HG02759 (cell line): ENCODE measurements at regions not wholly inside any gene's neighbourhood (a gene's known extent, or its start where the extent isn't known, plus 50 kb on each side); places are given as distances from the start of the nearest gene placed in this dataset.
"Not testable (repeated sequence)": the region's sequence is repeated elsewhere in the genome, so short reads cannot be mapped to it uniquely, and the experiment has no call there.

ENCODE experiments used
- ATAC-seq: cut with Tn5 transposase; IDR thresholded peaks from one replicate; pipeline ENCODE4 v1.9.1; 2021; ENCODE audit warnings: mild to moderate bottlenecking, moderate library complexity; ENCODE audit not compliant: unreplicated experiment

- ATAC-seq, result no peak
Measured at GRCh38 chr2:52622266-52622665, 1145.3 kb upstream of the CHAC2 start.

- no peak for ATAC-seq
Measured at GRCh38 chr2:52613064-52613463, 1154.5 kb upstream of the CHAC2 start.

GRCh38 chr2:52611759-52612158 lies 1155.8 kb upstream of the CHAC2 start:
- ATAC-seq, result no peak

GRCh38 chr2:52608030-52608429 lies 1159.6 kb upstream of the CHAC2 start:
- ATAC-seq, result no peak

- no peak for ATAC-seq
Measured at GRCh38 chr2:52597346-52597745, 1170.3 kb upstream of the CHAC2 start.

DNA sequence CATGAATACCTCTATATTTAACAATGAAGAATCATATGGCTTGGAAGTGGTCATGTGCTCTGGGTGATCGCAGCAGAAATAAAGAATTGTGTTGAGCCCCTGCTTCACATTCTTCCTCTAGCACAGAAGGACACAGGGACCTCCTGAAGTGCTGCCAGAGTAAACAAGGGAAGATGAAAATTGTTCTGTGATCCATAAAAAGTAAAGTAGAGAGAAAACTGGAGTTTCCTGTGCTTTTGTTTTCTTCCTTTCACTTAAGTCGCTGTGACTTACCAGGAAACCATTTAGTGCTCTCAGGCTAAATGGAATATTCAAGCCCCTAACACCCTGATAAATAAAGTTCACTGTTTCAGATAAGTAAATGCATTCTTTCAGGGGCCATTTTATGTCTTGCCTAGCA lies 1173.6 kb upstream of the CHAC2 start:
- no peak for ATAC-seq

- ATAC-seq, result not testable (repeated sequence)
Measured at GRCh38 chr2:52584071-52584470, 1183.5 kb upstream of the CHAC2 start.

GRCh38 chr2:52572469-52572894 lies 1195.1 kb upstream of the CHAC2 start:
- ATAC-seq, result no peak

- no peak for ATAC-seq
Measured at GRCh38 chr2:52571380-52572347, 1195.9 kb upstream of the CHAC2 start.

GRCh38 chr2:52570716-52571115 lies 1196.9 kb upstream of the CHAC2 start:
- ATAC-seq, result no peak

- ATAC-seq, result no peak
Measured at GRCh38 chr2:52563151-52563550, 1204.5 kb upstream of the CHAC2 start.

- no peak for ATAC-seq
Measured at GRCh38 chr2:52558265-52558664, 1209.3 kb upstream of the CHAC2 start.

- no peak for ATAC-seq
Measured at GRCh38 chr2:52542297-52542696, 1225.3 kb upstream of the CHAC2 start.

DNA sequence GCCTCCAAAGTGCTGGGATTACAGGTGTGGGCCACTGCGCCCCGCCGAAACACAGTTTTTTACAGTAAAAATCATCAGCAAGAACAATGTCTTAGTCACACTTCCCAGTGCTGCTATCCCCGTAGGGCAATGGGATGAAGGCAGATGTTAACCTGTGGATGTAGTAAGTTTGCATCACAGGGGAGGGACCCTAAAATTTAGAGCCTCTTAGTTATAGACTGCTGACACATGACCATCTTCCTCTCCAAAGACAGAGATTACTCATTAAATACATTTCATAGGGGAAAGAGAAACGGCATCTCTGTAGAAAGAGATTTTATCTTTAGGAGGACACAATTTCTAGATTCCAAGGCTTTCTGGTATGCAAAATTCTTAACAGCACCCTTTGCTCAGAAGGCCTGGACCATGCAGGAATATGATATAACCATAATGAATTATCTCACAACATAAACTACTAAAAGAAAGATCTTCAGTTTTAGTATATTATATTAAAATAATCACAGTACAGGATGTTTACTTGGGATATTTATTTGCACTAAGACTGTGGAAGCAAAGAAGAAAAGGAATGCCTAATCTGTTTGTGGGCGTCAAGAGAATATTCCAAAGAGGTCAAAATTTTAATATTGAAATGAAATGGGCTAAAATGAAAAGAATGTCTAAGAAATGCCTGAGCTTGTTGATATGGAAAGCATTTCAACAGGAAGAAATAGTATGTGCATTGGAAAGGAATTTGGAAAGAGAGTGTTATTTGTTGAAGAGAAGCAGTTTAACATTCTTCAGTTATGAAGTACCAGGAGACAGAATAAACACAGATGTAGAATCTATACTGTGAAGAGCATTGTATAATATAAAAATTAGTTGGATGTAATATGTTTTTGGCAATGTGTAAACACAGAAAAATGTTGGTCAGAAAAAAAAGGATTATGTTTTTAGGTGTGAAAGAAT lies 1228.3 kb upstream of the CHAC2 start:
- no peak for ATAC-seq

GRCh38 chr2:52537588-52537987 lies 1230.0 kb upstream of the CHAC2 start:
- ATAC-seq, result no peak

DNA sequence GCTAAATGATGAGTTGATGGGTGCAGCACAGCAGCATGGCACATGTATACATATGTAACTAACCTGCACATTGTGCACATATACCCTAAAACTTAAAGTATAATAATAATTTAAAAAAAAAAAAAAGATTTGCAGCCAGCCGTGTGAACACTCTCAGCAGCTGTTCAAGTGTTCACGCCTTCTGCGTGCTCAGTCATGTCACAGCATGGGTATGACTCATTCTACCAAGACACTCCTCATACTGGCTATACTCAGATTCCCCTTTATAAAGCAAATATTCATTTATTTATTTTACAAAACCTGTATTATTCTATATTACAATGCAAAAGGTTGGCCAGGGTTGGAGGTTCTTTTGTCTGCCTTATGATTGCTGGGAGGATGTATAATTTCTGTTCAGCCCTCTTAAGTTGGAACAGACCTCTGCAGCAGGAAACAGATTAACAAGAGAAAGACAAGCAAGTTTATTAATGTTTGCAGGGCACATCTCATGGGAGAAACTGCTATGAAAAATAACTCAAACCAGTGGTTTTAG lies 1230.6 kb upstream of the CHAC2 start:
- ATAC-seq, result no peak

- no peak for ATAC-seq
Measured at GRCh38 chr2:52532956-52533355, 1234.6 kb upstream of the CHAC2 start.

DNA sequence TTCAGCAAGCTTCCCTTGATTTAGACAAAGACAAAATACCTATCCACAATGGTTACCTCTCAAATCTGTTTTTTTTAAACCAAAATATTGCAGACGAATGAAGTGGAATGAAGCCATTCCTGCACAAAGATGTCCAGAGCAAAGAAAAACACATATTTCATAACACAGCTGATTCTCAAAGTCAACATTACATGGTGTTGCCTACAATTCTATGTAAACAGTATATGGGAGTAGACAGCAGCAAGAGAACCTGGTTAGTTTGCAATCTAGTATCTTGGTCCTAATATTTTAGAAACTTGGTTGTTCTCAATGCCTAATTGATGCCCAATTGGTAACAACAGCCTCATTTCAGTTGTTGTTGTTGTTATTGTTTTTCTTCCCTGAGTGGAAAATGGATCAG lies 1240.9 kb upstream of the CHAC2 start:
- ATAC-seq, result no peak

- ATAC-seq, result no peak
Measured at GRCh38 chr2:52520644-52521043, 1247.0 kb upstream of the CHAC2 start.

GRCh38 chr2:52518678-52519077 lies 1248.9 kb upstream of the CHAC2 start:
- ATAC-seq, result no peak

DNA sequence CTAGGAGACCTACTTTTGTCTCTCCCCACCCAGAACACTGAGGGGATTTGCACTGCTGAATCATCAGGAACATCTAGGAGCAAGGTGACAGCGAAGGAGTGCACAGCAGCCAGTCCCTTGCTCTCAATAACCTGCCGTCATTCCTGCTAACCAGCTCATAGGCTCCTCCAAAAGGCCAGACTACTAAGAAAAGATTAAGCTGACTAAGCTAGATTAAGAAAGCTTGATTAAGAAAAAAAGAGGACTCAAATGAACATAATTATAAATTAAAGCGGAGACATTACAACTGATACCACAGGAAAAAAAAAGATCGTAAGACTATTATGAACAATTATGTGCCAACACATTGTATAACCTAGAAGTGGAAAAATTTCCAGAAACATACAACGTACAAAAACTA lies 1254.8 kb upstream of the CHAC2 start:
- no peak for ATAC-seq
